HG02763 (cell line): ENCODE measurements at regions not wholly inside any gene's neighbourhood (a gene's known extent, or its start where the extent isn't known, plus 50 kb on each side); places are given as distances from the start of the nearest gene placed in this dataset.

Experiments
- ATAC-seq: cut with Tn5 transposase; IDR thresholded peaks from one replicate; pipeline ENCODE4 v1.9.1; 2021; ENCODE audit warnings: mild to moderate bottlenecking, moderate library complexity; ENCODE audit not compliant: unreplicated experiment

DNA sequence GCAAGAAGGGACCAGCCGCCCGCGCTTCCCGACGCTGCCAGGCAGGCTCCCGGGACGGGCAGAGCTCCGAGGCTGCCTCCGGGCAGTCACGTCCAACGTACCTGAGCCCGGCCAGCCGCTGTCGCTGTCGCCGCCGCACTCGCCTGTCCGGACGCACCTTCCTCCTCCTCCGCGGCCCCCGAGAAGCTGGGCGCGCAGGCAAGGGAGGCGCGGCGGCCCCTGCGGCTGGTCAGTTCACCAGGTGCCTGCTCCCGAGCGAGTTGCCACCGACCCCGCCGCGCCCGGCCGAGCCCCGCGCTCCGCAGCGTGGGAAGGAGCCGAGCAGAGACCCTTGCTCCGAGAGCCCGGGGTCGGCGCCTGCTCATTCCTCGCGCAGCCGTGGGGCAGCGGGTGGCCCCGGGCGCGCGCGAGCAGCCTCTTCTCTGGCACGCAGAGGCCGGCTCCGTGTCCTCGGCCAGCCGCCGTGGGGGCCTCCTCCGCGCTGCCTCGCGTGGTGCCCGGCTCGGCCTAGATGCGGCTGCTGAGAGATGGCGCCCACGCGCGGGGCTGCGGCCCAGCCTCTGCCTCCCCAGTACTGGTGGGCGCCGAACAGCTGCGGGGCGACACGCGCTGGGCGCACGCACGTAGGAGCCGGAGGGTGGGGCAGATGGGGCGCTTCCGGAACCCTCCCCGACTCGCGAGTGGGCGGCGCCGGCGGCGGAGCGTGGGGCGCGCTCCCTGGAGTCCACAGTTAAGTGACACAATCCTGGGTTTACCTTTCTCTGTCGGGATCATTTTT, 419.4 kb downstream of the UQCRFS1 start:
- no peak for ATAC-seq

- ATAC-seq: no peak
These were observed 427.0 kb downstream of the UQCRFS1 start for GRCh38 chr19:28785971-28786370.

DNA sequence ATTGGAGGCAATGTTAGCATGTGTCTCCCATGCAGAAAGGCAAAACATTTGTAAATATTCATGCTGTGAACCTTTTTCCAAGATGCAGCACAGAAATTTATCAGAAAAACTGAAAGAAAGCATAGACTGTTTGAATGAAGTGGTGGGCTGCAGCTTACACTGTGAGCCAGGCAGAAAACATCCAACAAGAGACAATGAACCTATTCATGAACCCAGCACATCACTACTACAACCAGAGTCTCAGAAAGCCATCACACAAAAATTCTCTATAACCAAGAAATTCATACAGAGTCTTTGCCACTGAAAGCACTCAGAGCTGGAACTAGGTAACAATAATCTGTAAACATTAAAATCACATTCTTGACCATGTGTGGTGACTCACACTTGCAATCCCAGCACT, 448.9 kb downstream of the UQCRFS1 start:
- ATAC-seq: no peak

- no peak for ATAC-seq
These were observed 466.5 kb downstream of the UQCRFS1 start for GRCh38 chr19:28746478-28746877.

DNA sequence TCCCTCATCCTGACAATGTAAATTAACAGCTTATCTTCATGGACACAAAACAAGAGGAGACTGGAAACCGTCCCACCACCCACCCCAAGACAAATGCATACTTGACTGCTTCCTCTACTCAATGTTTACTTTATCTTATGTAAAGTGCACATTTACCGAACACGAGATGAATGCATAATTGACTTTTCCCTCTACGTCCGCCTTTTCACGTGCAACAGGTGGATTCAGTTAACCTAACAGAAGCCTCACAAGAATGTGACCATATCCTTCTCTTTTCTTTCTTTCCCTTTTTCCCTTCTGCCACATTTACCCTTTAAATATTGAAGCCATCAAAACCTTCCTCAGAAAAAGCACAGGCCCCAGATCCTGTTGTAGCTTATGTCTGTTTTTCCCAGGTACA, 468.0 kb downstream of the UQCRFS1 start:
- no peak for ATAC-seq

- ATAC-seq: no peak
These were observed 468.9 kb downstream of the UQCRFS1 start for GRCh38 chr19:28744014-28744413.

DNA sequence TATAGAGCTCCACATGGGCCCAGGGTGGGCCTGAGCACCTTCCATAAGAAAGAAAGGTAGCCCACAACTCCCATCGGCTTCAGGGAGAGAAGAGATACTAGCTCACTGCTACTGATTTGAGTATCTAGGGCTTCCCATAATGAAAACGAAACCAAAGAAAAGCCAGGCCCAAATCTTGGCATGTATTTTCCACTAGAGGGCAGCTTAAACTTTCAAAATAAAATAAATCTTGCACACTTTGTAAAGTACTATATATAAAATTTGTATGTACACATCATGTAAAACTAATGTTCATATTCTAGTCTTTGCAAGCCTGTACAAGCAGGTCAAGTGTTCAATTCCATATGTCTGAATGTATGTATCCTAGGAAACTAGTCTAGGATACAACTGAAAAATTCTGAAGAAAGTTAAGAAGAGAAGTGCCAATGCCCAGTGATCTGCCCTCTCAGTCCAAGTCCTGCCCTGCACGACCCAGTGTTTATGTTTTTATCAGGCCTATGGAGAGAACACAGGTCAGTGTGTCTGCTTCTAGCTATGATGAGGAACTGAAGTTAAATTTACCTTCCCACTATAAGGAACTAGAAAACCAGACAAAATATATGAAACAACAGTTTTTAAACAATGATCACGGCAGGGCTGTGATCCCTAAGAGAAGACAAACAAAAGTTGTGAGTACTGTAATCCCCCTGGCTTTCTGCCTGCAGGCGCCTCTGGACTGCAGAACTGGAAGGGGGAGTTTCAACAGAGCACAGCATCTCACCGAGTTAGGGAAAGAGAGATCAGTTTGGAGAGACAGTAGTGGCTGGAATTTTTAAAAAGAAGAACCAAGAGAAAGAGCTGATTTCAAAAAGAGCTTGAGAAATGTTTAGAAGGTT, 475.7 kb downstream of the UQCRFS1 start:
- no peak for ATAC-seq

GRCh38 chr19:28736528-28736927, 476.4 kb downstream of the UQCRFS1 start:
- no peak for ATAC-seq

DNA sequence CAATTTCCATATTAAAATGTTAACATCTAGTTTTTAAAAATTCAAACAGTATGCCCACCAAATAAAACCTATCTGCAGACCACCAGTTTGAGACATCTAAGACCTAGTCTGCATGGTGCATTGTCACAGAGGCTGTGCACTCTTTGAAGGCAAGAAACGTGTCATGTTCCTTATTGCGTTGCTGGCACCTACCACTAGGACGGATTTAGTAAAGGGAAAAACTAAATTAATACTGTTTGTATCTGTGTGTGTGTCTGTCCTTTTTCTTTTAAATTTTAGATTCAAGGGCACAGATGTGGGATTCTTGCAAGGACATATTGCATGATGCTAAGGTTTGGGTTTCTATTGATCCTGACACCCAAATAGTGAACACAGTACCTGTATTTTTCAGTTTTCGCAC, 481.4 kb downstream of the UQCRFS1 start:
- no peak for ATAC-seq

- no peak for ATAC-seq
These were observed 482.0 kb downstream of the UQCRFS1 start for GRCh38 chr19:28730791-28731512.

DNA sequence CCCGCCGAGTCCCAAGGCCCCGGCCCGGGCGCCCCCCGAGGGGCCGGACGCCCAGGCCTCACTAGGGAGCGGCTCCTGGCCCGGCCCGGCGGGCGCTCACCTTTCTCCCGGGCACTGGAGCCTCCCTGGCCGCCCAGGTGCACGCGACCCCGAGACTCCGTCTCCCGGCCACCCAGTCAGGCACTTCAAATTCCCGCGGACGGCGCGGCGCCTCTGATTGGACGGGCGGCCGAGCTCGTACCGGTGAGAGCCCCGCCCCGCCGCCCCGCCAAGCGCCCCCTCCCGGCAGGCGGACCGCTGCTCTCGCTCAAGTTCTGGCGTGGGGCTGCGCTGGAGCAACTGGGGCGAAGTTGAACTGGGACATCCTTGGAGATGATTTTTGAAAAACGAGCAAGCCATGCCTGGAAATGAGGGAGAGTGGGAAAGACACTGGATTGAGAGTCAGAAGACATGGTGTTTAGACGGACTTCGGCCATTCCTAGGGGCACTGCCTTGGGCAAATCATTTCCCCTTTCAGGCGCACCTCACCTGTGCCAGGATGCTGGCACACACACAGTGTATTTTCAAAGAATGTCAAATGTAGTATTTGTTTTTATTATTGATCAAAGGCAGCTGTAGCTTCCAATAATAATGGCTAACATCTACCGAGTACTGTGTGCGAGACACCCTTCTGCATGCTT, 485.3 kb downstream of the UQCRFS1 start:
- no peak for ATAC-seq

DNA sequence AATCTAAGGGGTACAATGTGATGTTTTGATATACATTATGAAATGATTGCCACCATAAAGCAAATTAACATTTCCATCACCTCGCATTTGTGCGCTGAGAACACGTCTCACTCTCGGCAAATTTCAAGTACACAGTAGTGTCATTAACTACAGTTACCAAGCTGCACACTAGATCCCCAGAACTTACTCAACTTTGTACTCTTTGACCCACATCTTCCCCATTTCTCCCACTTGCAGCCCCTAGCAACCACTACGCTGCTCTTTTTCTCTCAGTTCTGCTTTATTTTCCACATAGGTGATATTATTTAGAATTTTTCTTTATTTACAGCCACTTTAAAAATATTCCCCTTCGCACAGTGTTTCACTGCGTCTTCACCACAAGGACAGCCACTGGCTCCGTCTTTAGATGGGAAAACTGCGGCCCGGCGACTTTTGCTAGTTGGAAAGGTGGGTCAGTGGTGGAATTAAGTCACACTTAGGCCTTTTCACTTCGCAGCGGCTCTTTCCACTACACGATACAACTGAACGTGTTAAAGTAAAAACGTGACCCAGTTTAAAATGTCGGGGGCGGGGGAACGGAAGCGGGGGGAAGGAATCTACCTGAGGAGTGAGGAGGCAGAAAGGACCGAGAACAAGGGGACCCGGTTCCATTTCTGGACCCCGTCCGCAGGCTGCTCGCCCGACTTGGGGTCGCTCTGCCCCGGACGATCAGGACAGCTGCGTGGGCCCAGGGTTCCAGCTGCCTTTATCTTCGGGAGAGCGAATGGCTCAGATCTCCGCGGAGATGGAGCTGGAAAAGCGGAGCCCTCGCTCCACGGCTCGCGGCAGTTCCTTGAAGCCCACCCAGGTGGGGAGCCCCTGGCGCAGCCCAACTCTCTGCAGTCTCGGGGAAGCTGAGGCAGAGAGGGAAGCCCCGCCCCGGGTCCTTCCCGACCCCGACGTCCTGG, 486.1 kb downstream of the UQCRFS1 start:
- ATAC-seq: no peak

DNA sequence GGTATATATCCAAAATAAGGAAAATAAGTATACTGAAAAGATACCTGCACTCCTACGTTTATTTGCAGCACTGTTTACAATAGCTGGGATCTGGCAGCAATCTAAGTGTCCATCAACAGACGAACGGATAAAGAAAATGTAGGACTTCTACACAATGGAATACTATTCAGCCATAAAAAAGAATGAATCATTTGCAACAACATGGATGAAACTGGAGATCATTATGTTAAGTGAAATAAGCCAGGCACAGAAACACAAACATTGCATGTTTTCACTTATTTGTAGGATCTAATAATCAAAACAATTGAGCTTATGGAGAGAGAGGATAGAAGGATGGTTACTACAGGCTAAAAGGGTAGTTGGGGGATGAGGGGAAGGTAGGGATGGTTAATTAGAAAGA, 494.0 kb downstream of the UQCRFS1 start:
- no peak for ATAC-seq

DNA sequence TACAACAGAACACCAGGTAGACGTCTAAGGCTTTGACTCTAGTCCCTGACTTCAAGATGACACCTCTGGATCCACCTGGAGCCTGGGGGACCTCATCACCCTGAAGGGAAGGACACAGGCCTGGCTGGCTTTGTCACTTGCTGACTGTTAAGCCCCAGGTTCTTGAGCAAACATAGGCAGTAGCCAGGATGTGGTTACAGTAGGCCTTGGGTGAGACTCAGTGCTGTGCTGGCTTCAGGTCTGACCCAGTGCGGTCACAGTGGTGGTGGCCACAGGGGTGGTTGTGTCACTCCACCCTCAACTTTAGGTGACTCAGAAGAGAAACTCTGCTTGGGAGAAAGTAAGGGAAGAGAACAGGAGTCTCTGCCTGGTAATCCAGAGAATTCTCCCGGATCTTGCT, 497.8 kb downstream of the UQCRFS1 start:
- no peak for ATAC-seq

GRCh38 chr19:28711411-28711810, 501.5 kb downstream of the UQCRFS1 start:
- no peak for ATAC-seq

DNA sequence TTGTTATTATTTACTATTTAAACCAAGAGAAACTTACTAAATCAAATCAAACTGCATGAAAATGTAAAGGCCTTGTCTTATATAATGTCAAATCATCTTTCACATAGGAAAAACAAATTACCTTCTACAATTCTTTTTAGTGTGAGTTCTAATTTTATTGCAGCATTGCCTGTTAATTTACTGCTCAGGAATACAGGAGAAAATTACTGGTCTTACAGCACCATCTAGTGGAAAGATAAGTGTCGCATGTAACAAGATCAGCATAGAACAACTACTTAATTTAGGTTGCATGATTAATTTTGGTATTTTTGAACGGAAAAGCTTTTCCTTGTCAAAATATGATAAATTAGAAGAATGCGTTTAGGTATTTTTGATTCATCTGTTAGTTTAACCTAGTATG, 502.7 kb downstream of the UQCRFS1 start:
- ATAC-seq: no peak

- ATAC-seq: no peak
These were observed 506.3 kb downstream of the UQCRFS1 start for GRCh38 chr19:28706693-28707092.

DNA sequence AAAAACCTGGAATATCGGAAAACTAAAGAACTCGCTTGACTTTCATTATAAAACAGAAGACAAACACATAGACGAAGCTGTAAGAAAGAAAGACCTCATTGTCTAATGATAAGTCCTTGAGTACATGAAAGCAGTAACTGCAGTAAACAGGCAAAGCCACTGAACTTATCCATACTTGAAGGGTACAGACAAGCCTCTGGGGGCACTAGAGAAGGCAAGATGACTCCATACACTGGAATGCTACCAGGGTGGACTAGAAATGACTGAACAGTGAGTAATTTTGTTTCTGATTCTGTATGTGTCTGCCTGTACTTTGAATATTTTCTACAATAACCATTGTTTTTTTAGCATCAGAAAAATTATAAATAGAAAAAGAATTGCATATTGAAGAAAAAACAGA, 507.9 kb downstream of the UQCRFS1 start:
- ATAC-seq: no peak

- no peak for ATAC-seq
These were observed 509.5 kb downstream of the UQCRFS1 start for GRCh38 chr19:28703400-28703956.

- ATAC-seq: no peak
These were observed 511.5 kb downstream of the UQCRFS1 start for GRCh38 chr19:28701491-28701890.
